ENCODE measurements at regions not wholly inside any gene's neighbourhood (a gene's known extent, or its start where the extent isn't known, plus 50 kb on each side); places are given as distances from the start of the nearest gene placed in this dataset.
"Not testable (repeated sequence)": the region's sequence is repeated elsewhere in the genome, so short reads cannot be mapped to it uniquely, and the experiment has no call there.

- not testable (repeated sequence) for TF ChIP-seq EZH2phosphoT487 (IDR thresholded peaks at IDR 0.05; ENCODE audit: insufficient read depth, low read depth); EZH2 (IDR thresholded peaks at IDR 0.05; ENCODE audit: insufficient read depth, poor library complexity, severe bottlenecking)
Observed at GRCh38 chr20:26058446-26058845, 361.8 kb upstream of the ZNF337 start.

Data from GM23248 (cell line).